ENCODE measurements at regions not wholly inside any gene's neighbourhood (a gene's known extent, or its start where the extent isn't known, plus 50 kb on each side); places are given as distances from the start of the nearest gene placed in this dataset.

DNA sequence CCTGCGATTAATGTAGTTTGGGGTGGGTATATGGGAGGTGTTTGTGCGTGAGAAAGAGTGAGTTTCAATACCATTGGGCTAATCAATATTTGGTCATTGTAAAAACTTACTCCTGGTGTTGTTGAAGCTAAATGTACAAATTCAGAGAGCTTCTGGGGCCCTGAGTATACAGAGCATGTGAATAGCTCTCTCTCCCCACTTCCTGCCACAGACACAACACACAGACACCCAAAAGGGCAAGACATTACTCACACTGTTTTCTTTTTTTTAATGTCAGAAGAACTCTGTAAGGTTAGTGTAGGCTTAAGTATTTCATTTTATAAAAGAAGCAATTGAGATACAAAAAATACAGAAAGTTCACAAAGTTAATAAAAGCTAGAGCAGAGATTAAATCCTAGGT, 151.3 kb upstream of the KCNIP4 start:
- no peak for DNase-seq

DNA sequence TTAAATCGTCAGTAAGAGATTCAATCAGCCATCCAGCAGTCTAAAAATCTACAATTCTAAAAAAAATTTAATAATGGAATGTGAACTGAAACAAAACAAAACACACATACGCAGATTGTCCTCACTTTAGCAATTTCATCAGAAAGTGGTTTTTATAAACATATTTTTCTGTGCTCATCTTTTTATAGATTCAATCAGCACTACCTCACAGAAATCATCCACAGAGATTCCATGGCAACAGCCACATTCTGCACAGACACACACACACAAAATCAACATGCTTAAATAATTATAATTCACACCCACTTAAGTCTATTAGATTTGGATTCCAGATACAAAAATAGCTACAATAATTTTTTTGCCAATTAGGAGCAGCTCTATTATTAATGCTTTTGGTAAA, 149.0 kb upstream of the KCNIP4 start:
- DNase-seq = no peak

DNA sequence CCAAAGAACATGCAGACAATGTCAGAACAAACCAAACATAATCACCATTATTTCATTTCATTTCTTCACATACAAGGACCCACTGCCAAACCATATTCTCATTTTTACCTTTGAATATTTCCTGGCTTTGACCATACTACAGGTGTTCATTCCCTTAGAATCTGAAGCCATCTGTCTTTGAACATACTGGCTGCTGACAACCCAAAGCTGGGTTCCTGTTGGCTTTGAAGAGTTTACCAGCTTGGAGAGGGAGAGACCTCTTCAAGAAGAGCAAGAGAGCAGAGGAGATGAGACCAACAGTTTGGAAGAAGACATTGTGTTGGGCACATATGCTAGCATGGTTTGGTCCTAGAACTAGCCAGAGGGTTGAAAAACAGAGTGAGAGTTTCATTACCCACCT, 145.6 kb upstream of the KCNIP4 start:
- no peak for DNase-seq

DNA sequence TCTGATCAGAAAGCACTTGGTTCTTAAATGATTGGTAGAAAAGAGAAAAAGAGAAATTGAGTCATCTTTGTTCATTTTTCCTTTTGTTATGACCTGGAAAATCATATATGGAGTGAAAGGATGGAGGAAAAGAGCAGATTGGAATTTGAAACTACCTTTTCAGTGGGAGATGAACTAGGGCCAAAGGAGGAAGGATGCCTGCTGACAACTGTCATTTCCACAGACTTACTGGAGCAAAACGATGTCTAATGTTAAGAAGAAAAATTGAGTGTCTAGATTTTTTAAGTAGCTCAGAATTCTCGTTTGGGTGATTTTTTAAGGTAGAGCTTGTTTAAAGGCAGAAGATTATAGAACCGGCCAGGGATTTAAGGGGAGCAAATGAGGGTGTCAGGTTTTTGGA, 144.6 kb upstream of the KCNIP4 start:
- DNase-seq = no peak

DNA sequence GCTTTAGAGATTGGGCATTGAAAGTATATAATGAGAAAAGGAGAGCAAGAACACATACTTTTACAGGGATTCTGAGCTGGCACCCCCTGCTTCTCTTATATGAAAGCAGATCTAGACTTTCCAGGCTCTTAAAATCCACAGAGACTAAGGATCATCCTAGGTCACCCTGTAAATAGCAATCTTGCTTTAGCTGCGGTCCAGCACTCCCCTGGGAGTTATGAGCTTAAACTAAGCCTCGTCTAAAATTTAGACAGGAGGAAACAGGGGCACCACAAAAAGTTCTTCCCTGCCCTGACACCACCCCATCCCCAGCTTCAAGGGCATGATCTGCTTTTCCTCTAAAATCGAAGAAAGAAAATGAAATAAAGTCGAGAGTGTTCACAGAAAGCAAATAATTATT, 143.3 kb upstream of the KCNIP4 start:
- no peak for DNase-seq

GRCh38 chr4:22091352-22091717, 142.8 kb upstream of the KCNIP4 start:
- DNase-seq = no peak

- no peak for DNase-seq
These were observed 142.2 kb upstream of the KCNIP4 start for GRCh38 chr4:22090661-22091351.

GRCh38 chr4:22077571-22077970, 129.0 kb upstream of the KCNIP4 start:
- DNase-seq = no peak

- no peak for DNase-seq
These were observed 124.2 kb upstream of the KCNIP4 start for GRCh38 chr4:22072726-22073125.

- no peak for DNase-seq
These were observed 123.7 kb upstream of the KCNIP4 start for GRCh38 chr4:22072240-22072639.

GRCh38 chr4:22071749-22072148, 123.2 kb upstream of the KCNIP4 start:
- DNase-seq = no peak

GRCh38 chr4:22070256-22070655, 121.7 kb upstream of the KCNIP4 start:
- DNase-seq = no peak

- no peak for DNase-seq
These were observed 115.0 kb upstream of the KCNIP4 start for GRCh38 chr4:22063613-22064012.

GRCh38 chr4:22062676-22063075, 114.1 kb upstream of the KCNIP4 start:
- no peak for DNase-seq

- no peak for DNase-seq
These were observed 107.4 kb upstream of the KCNIP4 start for GRCh38 chr4:22055954-22056353.

DNA sequence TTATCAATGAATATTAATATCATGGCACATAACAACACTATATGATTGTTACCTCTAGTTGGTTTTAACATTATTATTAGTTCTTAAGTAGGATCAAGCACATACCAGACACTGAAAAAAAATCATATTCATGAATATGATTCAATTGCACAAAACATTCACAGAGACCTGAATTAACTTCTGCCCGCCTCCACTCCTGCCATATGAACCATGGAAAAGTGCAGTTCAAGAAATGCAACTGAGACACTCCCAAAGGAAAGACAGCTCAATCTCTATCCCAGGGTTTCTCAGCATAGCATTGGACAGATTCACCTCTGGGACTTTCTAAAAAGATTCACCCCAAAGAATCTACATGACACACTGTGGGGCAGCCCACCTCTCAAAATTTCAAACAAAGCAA, 103.5 kb upstream of the KCNIP4 start:
- DNase-seq = no peak

DNA sequence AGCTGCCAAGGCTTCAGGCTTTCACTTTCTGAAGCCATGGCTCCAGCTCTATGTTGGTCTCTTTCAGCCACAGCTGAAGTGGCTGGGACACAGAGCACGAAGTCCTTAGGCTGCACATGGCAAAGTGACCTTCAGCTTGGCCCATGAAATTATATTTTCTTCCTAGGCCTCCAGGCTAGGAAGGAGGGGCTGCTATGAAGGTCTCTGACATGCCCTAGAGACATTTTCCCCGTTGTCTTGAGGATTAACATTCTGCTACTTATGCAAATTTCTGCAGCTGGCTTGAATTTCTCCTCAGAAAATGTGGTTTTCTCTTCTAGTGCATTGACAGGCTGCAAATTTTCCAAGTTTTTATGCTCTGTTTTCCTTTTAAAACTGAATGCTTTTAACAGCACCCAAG, 99.8 kb upstream of the KCNIP4 start:
- no peak for DNase-seq

DNA sequence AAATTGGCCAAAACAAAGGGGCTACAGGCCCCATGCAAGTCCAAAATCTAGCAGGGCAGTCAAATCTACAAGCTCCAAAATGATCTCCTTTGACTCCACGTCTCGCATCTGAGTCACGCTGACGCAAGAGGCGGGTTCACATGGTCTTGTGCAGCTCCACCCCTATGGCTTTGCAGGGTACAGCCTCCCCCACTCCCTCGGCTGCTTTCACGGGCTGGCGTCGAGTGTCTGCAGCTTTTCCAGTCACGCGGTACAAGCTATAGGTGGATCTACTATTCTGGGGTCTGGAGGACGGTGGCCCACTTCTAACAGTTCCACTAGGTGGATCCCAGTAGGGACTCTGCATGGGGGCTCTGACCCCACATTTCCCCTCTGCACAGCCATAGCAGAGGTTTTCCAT, 99.2 kb upstream of the KCNIP4 start:
- no peak for DNase-seq

DNA sequence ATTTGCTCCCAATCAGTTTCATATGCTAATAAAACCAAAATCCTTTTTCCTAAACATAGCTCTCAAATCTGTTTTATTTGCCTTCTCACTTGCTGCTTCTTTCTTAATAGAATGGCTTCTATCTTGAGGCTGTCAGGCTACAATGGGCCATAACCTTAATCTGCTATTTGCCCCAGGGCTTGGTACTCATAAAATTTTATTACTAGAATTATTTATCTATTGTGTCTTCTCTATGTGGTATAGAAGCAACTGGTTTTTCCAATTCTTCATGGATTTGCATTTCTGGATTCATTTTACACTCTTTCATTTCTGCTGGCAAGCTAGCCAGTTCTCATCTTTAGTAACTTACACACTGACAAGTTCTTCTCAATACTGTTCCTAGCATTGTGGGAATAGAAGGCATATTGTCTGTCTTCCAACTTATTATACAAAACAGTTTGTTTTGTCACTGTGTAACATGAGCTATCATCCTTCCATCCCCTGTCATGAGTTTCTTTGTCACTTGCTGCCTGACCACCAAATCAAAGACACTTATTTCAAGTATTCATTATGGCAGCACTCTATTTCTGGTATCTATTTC, 96.6 kb upstream of the KCNIP4 start:
- no peak for DNase-seq

DNA sequence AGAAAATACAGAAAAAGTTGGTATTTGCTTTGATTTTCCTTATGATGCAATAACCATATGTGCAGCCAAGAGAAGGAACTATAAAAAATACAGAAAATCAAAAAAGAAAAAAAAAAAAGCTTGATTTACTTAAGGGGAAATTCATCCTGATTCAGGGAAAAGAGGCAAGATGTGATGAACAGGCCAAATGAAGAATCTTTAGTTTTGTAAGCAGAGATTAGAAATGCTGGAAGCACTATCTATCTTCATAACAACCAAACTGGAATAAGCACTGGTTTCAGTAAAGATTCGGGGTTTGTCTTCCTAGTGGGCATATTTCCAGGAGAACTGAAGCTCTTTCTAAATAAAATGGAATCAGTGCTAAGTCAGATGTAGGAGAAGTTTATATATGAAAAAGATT, 82.9 kb upstream of the KCNIP4 start:
- no peak for DNase-seq

- DNase-seq = no peak
These were observed 82.3 kb upstream of the KCNIP4 start for GRCh38 chr4:22030881-22031280.

DNA sequence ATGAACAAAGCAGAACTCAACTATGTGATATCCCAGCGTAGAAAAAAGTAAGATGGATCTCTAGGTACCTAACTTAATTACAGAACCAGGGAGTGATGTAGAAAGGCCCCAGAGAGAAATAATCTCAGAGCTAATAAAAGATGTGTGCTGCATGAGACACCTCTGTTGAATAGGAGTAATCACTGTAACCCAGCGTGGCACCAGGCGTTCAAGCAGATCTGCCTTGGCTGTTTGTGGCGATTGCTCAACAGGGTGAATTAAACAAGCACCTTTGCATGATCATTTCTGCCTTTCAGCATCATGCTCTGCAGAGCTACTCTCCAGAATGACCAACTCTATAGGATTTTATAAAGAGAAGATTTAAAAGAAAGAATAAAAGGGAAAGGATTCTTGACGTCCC, 81.7 kb upstream of the KCNIP4 start:
- no peak for DNase-seq

DNA sequence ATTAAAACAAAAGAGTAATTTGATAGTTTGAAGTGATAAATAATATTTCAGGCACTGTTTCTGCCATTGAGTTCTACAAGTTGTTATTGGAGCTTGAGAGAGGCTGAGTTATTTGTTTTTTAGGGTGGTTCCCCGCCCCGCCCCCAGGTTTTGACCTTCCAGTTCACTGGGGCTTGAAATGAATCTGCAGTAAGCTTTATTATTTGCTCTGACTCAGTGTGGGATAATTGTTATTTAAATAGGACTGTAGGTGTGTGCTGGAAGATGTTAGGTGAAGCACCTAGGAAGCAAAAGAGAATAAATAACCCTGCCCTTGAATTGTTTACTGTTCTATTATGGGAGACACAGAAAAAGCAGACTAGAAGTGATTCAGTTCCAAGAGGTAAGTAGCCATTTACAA, 81.2 kb upstream of the KCNIP4 start:
- DNase-seq = peak; percentile 4

DNA sequence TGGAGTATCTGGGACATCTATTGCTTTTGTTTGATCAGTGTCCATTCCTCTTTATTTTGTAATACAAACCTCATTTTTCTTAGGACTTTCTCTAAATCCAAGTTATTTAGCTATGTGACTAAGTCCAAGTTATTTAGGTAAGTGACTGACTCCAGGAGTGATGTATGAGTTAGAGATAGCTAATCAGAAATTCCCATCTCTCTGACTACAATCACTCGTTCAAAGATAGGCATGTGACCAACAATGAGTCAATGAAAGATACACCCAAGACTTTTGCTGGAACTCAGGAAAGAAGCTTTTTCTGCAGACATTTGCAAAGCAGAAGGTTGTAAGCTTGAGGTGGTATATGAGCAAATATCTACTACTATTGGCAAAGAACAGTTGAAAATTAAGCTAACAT, 72.5 kb upstream of the KCNIP4 start:
- no peak for DNase-seq

GRCh38 chr4:22020129-22020528, 71.6 kb upstream of the KCNIP4 start:
- DNase-seq = no peak

Data from NCI-H2029 treated with DMSO at 0.1 percent for 48 hours (cell line).